ENCODE measurements at regions not wholly inside any gene's neighbourhood (a gene's known extent, or its start where the extent isn't known, plus 50 kb on each side); places are given as distances from the start of the nearest gene placed in this dataset.

DNA sequence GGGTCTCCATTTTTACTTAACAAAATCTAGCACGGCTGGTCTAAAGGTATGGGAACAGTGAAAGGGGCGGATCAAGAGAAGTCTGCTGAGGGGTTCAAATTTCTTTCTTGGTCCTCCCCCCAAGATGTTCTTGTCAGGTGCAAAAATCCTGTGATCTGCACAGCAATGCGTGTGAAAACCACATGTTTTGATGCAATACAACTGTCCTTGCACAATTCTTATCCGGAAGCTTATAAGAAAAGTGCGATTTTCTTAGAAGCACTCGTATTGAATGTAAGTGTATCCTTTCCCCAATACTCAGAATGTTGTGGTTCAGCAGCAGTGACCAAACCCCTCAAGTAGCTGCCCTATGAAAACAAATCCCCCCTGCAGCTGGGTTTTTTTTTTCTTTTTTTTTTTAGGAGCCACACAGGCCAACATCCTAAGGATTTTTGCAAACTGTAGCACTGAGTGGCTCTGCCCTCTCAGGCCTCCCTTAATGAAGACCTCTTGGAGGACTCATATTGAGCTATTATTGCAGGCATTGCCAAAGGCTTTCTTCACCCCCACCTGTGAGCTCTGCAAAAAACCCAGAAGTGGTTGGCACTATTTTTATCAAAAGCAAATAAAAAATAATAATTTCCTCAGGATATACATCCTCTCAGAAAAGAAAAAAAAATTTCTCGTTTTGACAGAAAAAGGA lies 151.9 kb upstream of the ITGB1 start (continued):
- TF ChIP-seq, protein P1, sequence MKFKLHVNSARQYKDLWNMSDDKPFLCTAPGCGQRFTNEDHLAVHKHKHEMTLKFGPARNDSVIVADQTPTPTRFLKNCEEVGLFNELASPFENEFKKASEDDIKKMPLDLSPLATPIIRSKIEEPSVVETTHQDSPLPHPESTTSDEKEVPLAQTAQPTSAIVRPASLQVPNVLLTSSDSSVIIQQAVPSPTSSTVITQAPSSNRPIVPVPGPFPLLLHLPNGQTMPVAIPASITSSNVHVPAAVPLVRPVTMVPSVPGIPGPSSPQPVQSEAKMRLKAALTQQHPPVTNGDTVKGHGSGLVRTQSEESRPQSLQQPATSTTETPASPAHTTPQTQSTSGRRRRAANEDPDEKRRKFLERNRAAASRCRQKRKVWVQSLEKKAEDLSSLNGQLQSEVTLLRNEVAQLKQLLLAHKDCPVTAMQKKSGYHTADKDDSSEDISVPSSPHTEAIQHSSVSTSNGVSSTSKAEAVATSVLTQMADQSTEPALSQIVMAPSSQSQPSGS (CRISPR knock-in tag; IDR thresholded peaks at IDR 0.05; ENCODE audit: borderline replicate concordance, low read depth): no peak
- TF ChIP-seq, protein P2, sequence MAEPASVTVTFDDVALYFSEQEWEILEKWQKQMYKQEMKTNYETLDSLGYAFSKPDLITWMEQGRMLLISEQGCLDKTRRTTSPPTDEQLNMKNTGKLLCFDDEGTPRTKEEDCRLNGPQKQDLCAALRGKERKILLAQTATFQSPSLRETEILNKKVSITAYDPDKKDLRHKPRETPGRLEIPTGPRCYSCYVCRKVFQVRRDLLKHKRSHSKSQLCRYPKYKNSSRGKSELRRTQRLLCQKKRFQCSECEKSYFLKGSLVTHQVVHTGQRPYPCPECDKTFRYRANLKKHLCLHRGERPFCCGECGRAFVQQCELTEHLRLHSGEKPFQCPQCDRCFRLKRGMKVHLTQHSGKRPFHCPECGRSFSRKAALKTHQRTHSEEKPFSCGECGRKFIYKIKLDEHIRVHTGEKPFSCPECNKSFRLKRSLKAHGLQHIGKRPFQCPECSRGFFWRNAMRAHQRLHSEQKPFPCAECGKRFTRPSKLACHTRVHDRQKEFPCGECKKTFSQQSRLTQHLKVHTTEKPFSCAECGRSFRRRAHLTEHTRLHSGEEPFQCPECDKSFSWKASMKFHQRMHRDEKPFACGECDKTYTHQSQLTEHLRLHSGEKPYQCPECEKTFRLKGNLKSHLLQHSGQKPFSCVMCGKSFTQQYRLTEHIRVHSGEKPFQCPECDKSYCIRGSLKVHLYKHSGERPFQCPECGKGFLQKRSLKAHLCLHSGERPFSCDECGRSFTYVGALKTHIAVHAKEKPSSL (CRISPR knock-in tag; conservative IDR thresholded peaks at IDR 0.05): no peak
- TF ChIP-seq SMAD3 (CRISPR knock-in tag; IDR thresholded peaks at IDR 0.05; ENCODE audit: borderline replicate concordance) (no peak), TEAD1 (CRISPR knock-in tag; IDR thresholded peaks at IDR 0.05) (no peak), ZBTB21 (CRISPR knock-in tag; IDR thresholded peaks at IDR 0.05; ENCODE audit: borderline replicate concordance) (no peak), ETV6 (CRISPR knock-in tag; IDR thresholded peaks at IDR 0.05) (no peak), EMX1 (CRISPR knock-in tag; IDR thresholded peaks at IDR 0.05) (no peak), CREM (CRISPR knock-in tag; IDR thresholded peaks at IDR 0.05) (no peak), ATF1 (CRISPR knock-in tag; IDR thresholded peaks at IDR 0.05) (no peak)
- TF ChIP-seq, protein P3, sequence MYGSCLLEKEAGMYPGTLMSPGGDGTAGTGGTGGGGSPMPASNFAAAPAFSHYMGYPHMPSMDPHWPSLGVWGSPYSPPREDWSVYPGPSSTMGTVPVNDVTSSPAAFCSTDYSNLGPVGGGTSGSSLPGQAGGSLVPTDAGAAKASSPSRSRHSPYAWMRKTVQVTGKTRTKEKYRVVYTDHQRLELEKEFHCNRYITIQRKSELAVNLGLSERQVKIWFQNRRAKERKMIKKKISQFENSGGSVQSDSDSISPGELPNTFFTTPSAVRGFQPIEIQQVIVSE (CRISPR knock-in tag; IDR thresholded peaks at IDR 0.05; ENCODE audit: borderline replicate concordance): no peak
- TF ChIP-seq, protein P4, sequence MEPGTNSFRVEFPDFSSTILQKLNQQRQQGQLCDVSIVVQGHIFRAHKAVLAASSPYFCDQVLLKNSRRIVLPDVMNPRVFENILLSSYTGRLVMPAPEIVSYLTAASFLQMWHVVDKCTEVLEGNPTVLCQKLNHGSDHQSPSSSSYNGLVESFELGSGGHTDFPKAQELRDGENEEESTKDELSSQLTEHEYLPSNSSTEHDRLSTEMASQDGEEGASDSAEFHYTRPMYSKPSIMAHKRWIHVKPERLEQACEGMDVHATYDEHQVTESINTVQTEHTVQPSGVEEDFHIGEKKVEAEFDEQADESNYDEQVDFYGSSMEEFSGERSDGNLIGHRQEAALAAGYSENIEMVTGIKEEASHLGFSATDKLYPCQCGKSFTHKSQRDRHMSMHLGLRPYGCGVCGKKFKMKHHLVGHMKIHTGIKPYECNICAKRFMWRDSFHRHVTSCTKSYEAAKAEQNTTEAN (CRISPR knock-in tag; IDR thresholded peaks at IDR 0.05): no peak
- TF ChIP-seq, protein P5, sequence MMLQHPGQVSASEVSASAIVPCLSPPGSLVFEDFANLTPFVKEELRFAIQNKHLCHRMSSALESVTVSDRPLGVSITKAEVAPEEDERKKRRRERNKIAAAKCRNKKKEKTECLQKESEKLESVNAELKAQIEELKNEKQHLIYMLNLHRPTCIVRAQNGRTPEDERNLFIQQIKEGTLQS (CRISPR knock-in tag; conservative IDR thresholded peaks at IDR 0.05): no peak

DNA sequence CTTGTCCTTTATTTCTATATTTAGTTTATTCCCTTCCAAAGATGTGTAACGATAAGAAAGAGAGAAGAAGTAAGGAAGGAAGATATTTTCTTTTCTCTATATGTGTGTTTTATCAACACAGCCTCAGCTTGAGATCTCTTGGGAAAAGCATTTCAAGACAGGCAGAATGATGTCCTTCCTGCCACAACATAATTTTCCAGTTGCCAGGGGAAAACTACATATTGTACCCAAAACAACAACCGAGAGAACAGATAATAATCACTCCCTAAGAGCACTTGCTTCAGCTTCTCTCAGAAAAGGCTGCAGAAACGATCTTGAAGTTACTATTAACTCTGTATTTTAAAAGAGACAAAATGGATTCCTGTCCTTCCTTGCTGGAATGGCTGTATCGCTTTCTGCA lies 151.4 kb upstream of the ITGB1 start:
- H3K4me1 Mint-ChIP-seq: peaks cover 59% of the 10 kb centered on the region
- DNase-seq (ENCODE audit: low spot score): no peak
- peaks cover 4% of the 10 kb centered on the region for H3K36me3 Mint-ChIP-seq
- TF ChIP-seq, protein P6, sequence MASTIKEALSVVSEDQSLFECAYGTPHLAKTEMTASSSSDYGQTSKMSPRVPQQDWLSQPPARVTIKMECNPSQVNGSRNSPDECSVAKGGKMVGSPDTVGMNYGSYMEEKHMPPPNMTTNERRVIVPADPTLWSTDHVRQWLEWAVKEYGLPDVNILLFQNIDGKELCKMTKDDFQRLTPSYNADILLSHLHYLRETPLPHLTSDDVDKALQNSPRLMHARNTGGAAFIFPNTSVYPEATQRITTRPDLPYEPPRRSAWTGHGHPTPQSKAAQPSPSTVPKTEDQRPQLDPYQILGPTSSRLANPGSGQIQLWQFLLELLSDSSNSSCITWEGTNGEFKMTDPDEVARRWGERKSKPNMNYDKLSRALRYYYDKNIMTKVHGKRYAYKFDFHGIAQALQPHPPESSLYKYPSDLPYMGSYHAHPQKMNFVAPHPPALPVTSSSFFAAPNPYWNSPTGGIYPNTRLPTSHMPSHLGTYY (CRISPR knock-in tag; IDR thresholded peaks at IDR 0.05): no peak
- TF ChIP-seq, protein P7, sequence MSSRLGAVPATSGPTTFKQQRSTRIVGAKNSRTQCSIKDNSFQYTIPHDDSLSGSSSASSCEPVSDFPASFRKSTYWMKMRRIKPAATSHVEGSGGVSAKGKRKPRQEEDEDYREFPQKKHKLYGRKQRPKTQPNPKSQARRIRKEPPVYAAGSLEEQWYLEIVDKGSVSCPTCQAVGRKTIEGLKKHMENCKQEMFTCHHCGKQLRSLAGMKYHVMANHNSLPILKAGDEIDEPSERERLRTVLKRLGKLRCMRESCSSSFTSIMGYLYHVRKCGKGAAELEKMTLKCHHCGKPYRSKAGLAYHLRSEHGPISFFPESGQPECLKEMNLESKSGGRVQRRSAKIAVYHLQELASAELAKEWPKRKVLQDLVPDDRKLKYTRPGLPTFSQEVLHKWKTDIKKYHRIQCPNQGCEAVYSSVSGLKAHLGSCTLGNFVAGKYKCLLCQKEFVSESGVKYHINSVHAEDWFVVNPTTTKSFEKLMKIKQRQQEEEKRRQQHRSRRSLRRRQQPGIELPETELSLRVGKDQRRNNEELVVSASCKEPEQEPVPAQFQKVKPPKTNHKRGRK (CRISPR knock-in tag; IDR thresholded peaks at IDR 0.05; ENCODE audit: borderline replicate concordance): no peak
- TF ChIP-seq, protein P1 (CRISPR knock-in tag; IDR thresholded peaks at IDR 0.05; ENCODE audit: borderline replicate concordance, low read depth): no peak
- TF ChIP-seq CREM (CRISPR knock-in tag; IDR thresholded peaks at IDR 0.05): no peak
- no peak for TF ChIP-seq MYBL2 (CRISPR knock-in tag; IDR thresholded peaks at IDR 0.05)
- TF ChIP-seq, protein P8, sequence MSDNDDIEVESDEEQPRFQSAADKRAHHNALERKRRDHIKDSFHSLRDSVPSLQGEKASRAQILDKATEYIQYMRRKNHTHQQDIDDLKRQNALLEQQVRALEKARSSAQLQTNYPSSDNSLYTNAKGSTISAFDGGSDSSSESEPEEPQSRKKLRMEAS (CRISPR knock-in tag; IDR thresholded peaks at IDR 0.05): no peak
- no peak for TF ChIP-seq OVOL2 (CRISPR knock-in tag; IDR thresholded peaks at IDR 0.05; ENCODE audit: borderline replicate concordance)
- TF ChIP-seq, protein P9, sequence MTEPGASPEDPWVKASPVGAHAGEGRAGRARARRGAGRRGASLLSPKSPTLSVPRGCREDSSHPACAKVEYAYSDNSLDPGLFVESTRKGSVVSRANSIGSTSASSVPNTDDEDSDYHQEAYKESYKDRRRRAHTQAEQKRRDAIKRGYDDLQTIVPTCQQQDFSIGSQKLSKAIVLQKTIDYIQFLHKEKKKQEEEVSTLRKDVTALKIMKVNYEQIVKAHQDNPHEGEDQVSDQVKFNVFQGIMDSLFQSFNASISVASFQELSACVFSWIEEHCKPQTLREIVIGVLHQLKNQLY (CRISPR knock-in tag; IDR thresholded peaks at IDR 0.05): no peak
- no peak overlapping the region for H3K27ac Mint-ChIP-seq
- H3K4me3 Mint-ChIP-seq: no peak overlapping the region
- POLR2A ChIA-PET: no interaction called here
- ATAC-seq: no peak
- CTCF ChIA-PET: interaction anchor here (0.7 to 1.2 kb wide), 2 partner anchors 47 to 91 kb away, joined by 3 to 4 read pairs; no protein-coding TSS in a partner anchor
- H3K9me3 Mint-ChIP-seq: peaks cover 6% of the 10 kb centered on the region
- H3K27me3 Mint-ChIP-seq (ENCODE audit: low read depth): peaks cover 12% of the 10 kb centered on the region

Data from WTC11 (cell line).